ENCODE measurements at regions not wholly inside any gene's neighbourhood (a gene's known extent, or its start where the extent isn't known, plus 50 kb on each side); places are given as distances from the start of the nearest gene placed in this dataset.

GRCh38 chr9:78982849-78983248 lies 588.9 kb upstream of the TLE4 start:
- TF ChIP-seq EZH2 (IDR thresholded peaks at IDR 0.05; ENCODE audit: insufficient read depth, poor library complexity, severe bottlenecking) (no peak), EZH2phosphoT487 (IDR thresholded peaks at IDR 0.05; ENCODE audit: insufficient read depth, low read depth) (no peak)

All from GM23248 (cell line).